IMR-90 (cell line): ENCODE measurements at regions not wholly inside any gene's neighbourhood (a gene's known extent, or its start where the extent isn't known, plus 50 kb on each side); places are given as distances from the start of the nearest gene placed in this dataset.

ENCODE experiments used
- ATAC-seq: fragments of 200-7000 bp; cut with Tn5 transposase; 2 replicates; pipeline ENCODE4 v1.9.1; 2020; ENCODE audit warnings: low read depth, mild to moderate bottlenecking, moderate library complexity
- BruUV-seq: library from RNA; stranded (reverse); fragments of 400-500 nt; replicated peaks from 2 replicates; lab custom pipeline; 2021; lab: Mats Ljungman, UMichigan
- CTCF ChIA-PET: fragments of 300-600 bp; formaldehyde crosslinking; extraction: SDS; loops from one replicate; lab custom pipeline; 2021; ENCODE audit warnings: antibody characterized with exemption; lab: Yijun Ruan, JAX
- POLR2A ChIA-PET: fragments of 300-600 bp; sonication (Branson Sonifier 250); formaldehyde crosslinking; loops from one replicate; lab custom pipeline; 2022; ENCODE audit warnings: antibody characterized with exemption; ENCODE audit not compliant: unreplicated experiment; lab: Charles Lee
- DNase-seq: peaks from one replicate; pipeline ENCODE4 v3.0.0; 2013
- H2AFZ ChIP-seq: replicated peaks from 2 replicates; pipeline ENCODE3; 2013; ENCODE audit warnings: low read length, mild to moderate bottlenecking; ENCODE audit not compliant: poor library complexity
- H2AK5ac ChIP-seq: 2 replicates; pipeline ENCODE4 v1.6.1; 2013; ENCODE audit warnings: low read depth, low read length, inconsistent platforms
- H2AK9ac ChIP-seq: replicated peaks from 2 replicates; pipeline ENCODE3; 2013; ENCODE audit warnings: mild to moderate bottlenecking, low read depth, low read length, moderate library complexity; ENCODE audit not compliant: poor library complexity
- H2BK120ac ChIP-seq: 2 replicates; pipeline ENCODE4 v1.6.1; 2013; ENCODE audit warnings: low read depth, low read length, inconsistent platforms
- H2BK15ac ChIP-seq: 3 replicates; pipeline ENCODE4 v1.6.1; 2013; ENCODE audit warnings: low read depth, low read length, inconsistent platforms
- H2BK20ac ChIP-seq: 2 replicates; pipeline ENCODE4 v1.6.1; 2013; ENCODE audit warnings: low read depth, mild to moderate bottlenecking, inconsistent platforms, low read length, moderate library complexity
- H2BK5ac ChIP-seq: 2 replicates; pipeline ENCODE4 v1.6.1; 2013; ENCODE audit warnings: mild to moderate bottlenecking, low read depth, low read length, inconsistent platforms; ENCODE audit not compliant: poor library complexity, severe bottlenecking
- H3K14ac ChIP-seq: replicated peaks from 2 replicates; pipeline ENCODE4 v1.6.1; 2013; ENCODE audit warnings: low read depth, low read length, inconsistent platforms
- H3K18ac ChIP-seq: 2 replicates; pipeline ENCODE4 v1.6.1; 2013; ENCODE audit warnings: low read depth, low read length, control low read depth
- H3K23ac ChIP-seq: 2 replicates; pipeline ENCODE4 v1.6.1; 2013; ENCODE audit warnings: low read depth, low read length, inconsistent platforms
- H3K27ac ChIP-seq: 2 replicates; pipeline ENCODE4 v1.5.1; 2013; ENCODE audit warnings: mild to moderate bottlenecking, control low read depth, low read length; ENCODE audit not compliant: insufficient read depth
- H3K27me3 ChIP-seq: 2 replicates; pipeline ENCODE4 v1.6.1; 2013; ENCODE audit warnings: low read length; ENCODE audit not compliant: control insufficient read depth, insufficient read depth
- H3K36me3 ChIP-seq: 2 replicates; pipeline ENCODE4 v1.6.1; 2013; ENCODE audit warnings: low read length, mixed read lengths; ENCODE audit not compliant: control insufficient read depth, insufficient read depth
- H3K4ac ChIP-seq: 2 replicates; pipeline ENCODE4 v1.6.1; 2013; ENCODE audit warnings: low read depth, low read length, inconsistent platforms
- H3K4me1 ChIP-seq: 2 replicates; pipeline ENCODE4 v1.6.1; 2013; ENCODE audit warnings: low read length, mixed read lengths; ENCODE audit not compliant: control insufficient read depth, insufficient read depth
- H3K4me2 ChIP-seq: 2 replicates; pipeline ENCODE4 v1.6.1; 2013; ENCODE audit warnings: low read depth, mild to moderate bottlenecking, control low read depth, low read length, moderate library complexity
- H3K4me3 ChIP-seq: 2 replicates; pipeline ENCODE4 v1.5.1; 2013; ENCODE audit warnings: low read depth, mild to moderate bottlenecking, control low read depth, low read length, moderate library complexity; ENCODE audit not compliant: insufficient read depth
- H3K56ac ChIP-seq: 2 replicates; pipeline ENCODE4 v1.6.1; 2013; ENCODE audit warnings: low read length, inconsistent platforms; ENCODE audit not compliant: insufficient read depth; ENCODE audit errors: extremely low read depth
- H3K79me1 ChIP-seq, 2 experiments: 2 replicates each; pipeline ENCODE4 v1.6.1; 2013; ENCODE audit warnings: low read length in 2 of 2, inconsistent platforms in 1 of 2, low read depth in 1 of 2
- H3K9ac ChIP-seq: 2 replicates; pipeline ENCODE4 v1.6.1; 2013; ENCODE audit warnings: low read depth, low read length, control low read depth
- H3K9me1 ChIP-seq: 2 replicates; pipeline ENCODE4 v1.6.1; 2013; ENCODE audit warnings: low read length, inconsistent platforms; ENCODE audit not compliant: insufficient read depth
- H3K9me3 ChIP-seq: 2 replicates; pipeline ENCODE4 v1.6.1; 2013; ENCODE audit warnings: low read length; ENCODE audit not compliant: control insufficient read depth, insufficient read depth
- H4K20me1 ChIP-seq: 2 replicates; pipeline ENCODE4 v1.6.1; 2013; ENCODE audit warnings: low read length, inconsistent platforms; ENCODE audit not compliant: insufficient read depth
- H4K5ac ChIP-seq: 2 replicates; pipeline ENCODE4 v1.6.1; 2013; ENCODE audit warnings: mild to moderate bottlenecking, low read depth, low read length, control low read depth
- H4K8ac ChIP-seq, 2 experiments: 2 replicates each; pipeline ENCODE4 v1.6.1; 2013; ENCODE audit warnings: low read depth in 2 of 2, low read length in 2 of 2, control low read depth in 1 of 2, inconsistent platforms in 1 of 2
- H4K91ac ChIP-seq: 2 replicates; pipeline ENCODE4 v1.6.1; 2013; ENCODE audit warnings: low read depth, low read length, inconsistent platforms; ENCODE audit not compliant: insufficient read depth
- BHLHE40 ChIP-seq: fragments of 150-350 bp; IDR thresholded peaks from 2 replicates; pipeline ENCODE4 v1.6.1; 2016; ENCODE audit warnings: mild to moderate bottlenecking, low read depth, low read length
- CEBPB ChIP-seq: IDR thresholded peaks from 2 replicates; pipeline ENCODE4 v1.6.1; 2012; ENCODE audit warnings: low read depth, low read length, improper control_type of control experiment
- CHD1 ChIP-seq: IDR thresholded peaks from 2 replicates; pipeline ENCODE4 v1.6.1; 2012; ENCODE audit warnings: low read depth, low read length, improper control_type of control experiment
- FOS ChIP-seq: fragments of 150-350 bp; IDR thresholded peaks from 2 replicates; pipeline ENCODE4 v1.6.1; 2016; ENCODE audit warnings: low read depth, low read length
- MAFK ChIP-seq: IDR thresholded peaks from 2 replicates; pipeline ENCODE4 v1.6.1; 2012; ENCODE audit warnings: low read depth, low read length, improper control_type of control experiment
- MAZ ChIP-seq: IDR thresholded peaks from 2 replicates; pipeline ENCODE4 v1.6.1; 2012; ENCODE audit warnings: low read depth, mild to moderate bottlenecking, low read length, improper control_type of control experiment, moderate library complexity, borderline replicate concordance
- MXI1 ChIP-seq: IDR thresholded peaks from 2 replicates; pipeline ENCODE4 v1.6.1; 2012; ENCODE audit warnings: low read depth, mild to moderate bottlenecking, low read length, moderate library complexity, borderline replicate concordance
- NFE2L2 ChIP-seq: fragments of 150-350 bp; IDR thresholded peaks from 2 replicates; pipeline ENCODE4 v1.6.1; 2016; ENCODE audit warnings: low read depth, mild to moderate bottlenecking, low read length
- POLR2A ChIP-seq: IDR thresholded peaks from 2 replicates; pipeline ENCODE4 v1.6.1; 2012; ENCODE audit warnings: mild to moderate bottlenecking, low read depth, low read length
- RAD21 ChIP-seq: IDR thresholded peaks from 2 replicates; pipeline ENCODE4 v1.6.1; 2012; ENCODE audit warnings: low read length, improper control_type of control experiment
- RCOR1 ChIP-seq: IDR thresholded peaks from 2 replicates; pipeline ENCODE4 v1.6.1; 2012; ENCODE audit warnings: mild to moderate bottlenecking, low read length, improper control_type of control experiment; ENCODE audit not compliant: insufficient replicate concordance
- RFX5 ChIP-seq: IDR thresholded peaks from 2 replicates; pipeline ENCODE4 v1.8.0; 2012; ENCODE audit warnings: low read depth, mild to moderate bottlenecking, low read length, moderate library complexity
- SMC3 ChIP-seq: fragments of 150-350 bp; IDR thresholded peaks from 2 replicates; pipeline ENCODE4 v1.6.1; 2016; ENCODE audit warnings: low read depth, mild to moderate bottlenecking, antibody characterized with exemption, low read length, moderate library complexity
- WGBS, 2 experiments: methylation state at CpG; one replicate each; pipeline versions ENCODE4 v1.1.5 to v1.1.7; 2013; ENCODE audit warnings: missing lambda C conversion rate in 2 of 2; ENCODE audit not compliant: insufficient read length in 1 of 2; ENCODE audit errors: extremely low coverage in 2 of 2; 5-methylcytosine and 5-hydroxymethylcytosine counted together
- dilution Hi-C: fragments of 300-500 bp; cut with HindIII; formaldehyde crosslinking; loops from one replicate; pipeline ENCODE4 v1.14.3; 2018; ENCODE audit warnings: low sequenced_read_pairs; ENCODE audit not compliant: unreplicated experiment
- in situ Hi-C: fragments of 300-500 bp; cut with MboI; formaldehyde crosslinking; loops from 3 replicates; pipeline ENCODE4 v1.14.3; 2019; ENCODE audit warnings: low sequenced_read_pairs, inconsistent platforms, mixed read lengths
- intact Hi-C: fragments of 100-400 bp; cut with micrococcal nuclease; formaldehyde crosslinking; loops from 2 replicates; pipeline ENCODE4 v1.10.0; 2022
- TF ChIP-seq, protein P1 (sequence below): fragments of 150-350 bp; IDR thresholded peaks from 2 replicates; pipeline ENCODE4 v1.6.1; 2016; ENCODE audit warnings: low read depth, mild to moderate bottlenecking, low read length, moderate library complexity, borderline replicate concordance
- TF ChIP-seq, protein P2 (sequence below): fragments of 150-350 bp; IDR thresholded peaks from 2 replicates; pipeline ENCODE4 v1.6.1; 2017; ENCODE audit warnings: mild to moderate bottlenecking, antibody characterized with exemption, low read length, low read depth
- TF ChIP-seq, protein P3 (sequence below): conservative IDR thresholded peaks from 2 replicates; pipeline ENCODE4 v1.5.1; 2012; ENCODE audit warnings: mild to moderate bottlenecking, low read depth, low read length, improper control_type of control experiment

DNA sequence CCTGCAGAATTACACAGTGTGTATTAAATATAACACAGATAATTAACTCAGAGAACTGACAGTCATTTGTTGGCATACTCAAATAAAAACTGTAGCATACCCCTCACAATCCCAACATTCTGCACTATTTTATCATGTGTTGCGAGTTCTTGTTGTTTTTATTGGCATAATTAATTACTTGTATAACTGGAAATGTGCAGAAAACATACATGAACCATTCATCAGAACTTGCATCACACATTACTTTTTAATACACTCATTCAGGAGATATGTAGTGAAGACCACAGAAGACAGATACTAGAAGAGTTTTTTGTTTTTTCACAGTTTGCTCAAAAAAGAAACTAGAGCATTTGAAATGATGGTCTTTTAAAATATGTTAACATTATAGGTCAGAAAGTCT lies 74.6 kb upstream of the NEIL3 start:
- Histone ChIP-seq H4K5ac (no peak overlapping the region), H4K91ac (no peak overlapping the region), H3K14ac (no peak overlapping the region), H3K9me3 (no peaks in the 10 kb centered on the region), H3K4me1 (peaks cover 5% of the 10 kb centered on the region), H3K36me3 (no peaks in the 10 kb centered on the region), H3K9ac (no peak overlapping the region), H2AK5ac (no peak overlapping the region), H2AFZ (no peak overlapping the region), H2AK9ac (no peak overlapping the region), H2BK5ac (peak overlapping the region; percentile 8), H2BK15ac (no peak overlapping the region), H2BK20ac (no peak overlapping the region), H3K56ac (no peak overlapping the region), H3K79me1 (no peaks in the 10 kb centered on the region), H3K4ac (no peak overlapping the region), H3K4me2 (peak overlapping the region; percentile 4; the same call in 1 of the 2 replicates), H4K8ac (no peak overlapping the region), H4K20me1 (no peaks in the 10 kb centered on the region), H3K27ac (no peak overlapping the region), H3K23ac (no peak overlapping the region), H3K9me1 (peaks cover 3% of the 10 kb centered on the region; the same call in 1 of the 2 replicates), H3K4me3 (no peak overlapping the region), H3K27me3 (no peaks in the 10 kb centered on the region), H3K18ac (no peak overlapping the region; the same call in 1 of the 2 replicates), H2BK120ac (no peak overlapping the region)
- TF ChIP-seq FOS (peak; percentile 29; the same call in 1 of the 2 replicates), SMC3 (no peak), POLR2A (no peak), RAD21 (no peak), CHD1 (no peak), MAFK (no peak), RFX5 (no peak), CEBPB (peak; percentile 88), RCOR1 (no peak), MAZ (no peak), NFE2L2 (no peak), MXI1 (no peak), BHLHE40 (peak; percentile 23; the same call in 1 of the 2 replicates)
- TF ChIP-seq, protein P1, sequence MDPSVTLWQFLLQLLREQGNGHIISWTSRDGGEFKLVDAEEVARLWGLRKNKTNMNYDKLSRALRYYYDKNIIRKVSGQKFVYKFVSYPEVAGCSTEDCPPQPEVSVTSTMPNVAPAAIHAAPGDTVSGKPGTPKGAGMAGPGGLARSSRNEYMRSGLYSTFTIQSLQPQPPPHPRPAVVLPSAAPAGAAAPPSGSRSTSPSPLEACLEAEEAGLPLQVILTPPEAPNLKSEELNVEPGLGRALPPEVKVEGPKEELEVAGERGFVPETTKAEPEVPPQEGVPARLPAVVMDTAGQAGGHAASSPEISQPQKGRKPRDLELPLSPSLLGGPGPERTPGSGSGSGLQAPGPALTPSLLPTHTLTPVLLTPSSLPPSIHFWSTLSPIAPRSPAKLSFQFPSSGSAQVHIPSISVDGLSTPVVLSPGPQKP: no peak
- TF ChIP-seq, protein P2, sequence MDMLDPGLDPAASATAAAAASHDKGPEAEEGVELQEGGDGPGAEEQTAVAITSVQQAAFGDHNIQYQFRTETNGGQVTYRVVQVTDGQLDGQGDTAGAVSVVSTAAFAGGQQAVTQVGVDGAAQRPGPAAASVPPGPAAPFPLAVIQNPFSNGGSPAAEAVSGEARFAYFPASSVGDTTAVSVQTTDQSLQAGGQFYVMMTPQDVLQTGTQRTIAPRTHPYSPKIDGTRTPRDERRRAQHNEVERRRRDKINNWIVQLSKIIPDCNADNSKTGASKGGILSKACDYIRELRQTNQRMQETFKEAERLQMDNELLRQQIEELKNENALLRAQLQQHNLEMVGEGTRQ: no peak
- TF ChIP-seq, protein P3, sequence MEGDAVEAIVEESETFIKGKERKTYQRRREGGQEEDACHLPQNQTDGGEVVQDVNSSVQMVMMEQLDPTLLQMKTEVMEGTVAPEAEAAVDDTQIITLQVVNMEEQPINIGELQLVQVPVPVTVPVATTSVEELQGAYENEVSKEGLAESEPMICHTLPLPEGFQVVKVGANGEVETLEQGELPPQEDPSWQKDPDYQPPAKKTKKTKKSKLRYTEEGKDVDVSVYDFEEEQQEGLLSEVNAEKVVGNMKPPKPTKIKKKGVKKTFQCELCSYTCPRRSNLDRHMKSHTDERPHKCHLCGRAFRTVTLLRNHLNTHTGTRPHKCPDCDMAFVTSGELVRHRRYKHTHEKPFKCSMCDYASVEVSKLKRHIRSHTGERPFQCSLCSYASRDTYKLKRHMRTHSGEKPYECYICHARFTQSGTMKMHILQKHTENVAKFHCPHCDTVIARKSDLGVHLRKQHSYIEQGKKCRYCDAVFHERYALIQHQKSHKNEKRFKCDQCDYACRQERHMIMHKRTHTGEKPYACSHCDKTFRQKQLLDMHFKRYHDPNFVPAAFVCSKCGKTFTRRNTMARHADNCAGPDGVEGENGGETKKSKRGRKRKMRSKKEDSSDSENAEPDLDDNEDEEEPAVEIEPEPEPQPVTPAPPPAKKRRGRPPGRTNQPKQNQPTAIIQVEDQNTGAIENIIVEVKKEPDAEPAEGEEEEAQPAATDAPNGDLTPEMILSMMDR: no peak
- no CpG with 5 or more reads among the region's 1 CpG for WGBS, 2 experiments
- DNase-seq: peak; percentile 82
- ATAC-seq: peak; percentile 24; the same call in 1 of the 2 replicates
- intact Hi-C loops: no loop called here
- BruUV-seq: no TSS peak
- POLR2A ChIA-PET: no interaction called here
- CTCF ChIA-PET: no interaction called here
- in situ Hi-C loops: loop anchor here (10.0 kb wide), 1 partner anchor 850 kb away; no protein-coding TSS in a partner anchor
- dilution Hi-C loops: no loop called here
